Colonic mucosa (tissue), 4 donors: ENCODE measurements at regions not wholly inside any gene's neighbourhood (a gene's known extent, or its start where the extent isn't known, plus 50 kb on each side); places are given as distances from the start of the nearest gene placed in this dataset.

Experiments used
- DNase-seq: peaks from one replicate; pipeline ENCODE4 v3.0.0-alpha.2; 2020
- H3K27ac ChIP-seq: fragments of 200-600 bp; one replicate; pipeline ENCODE4 v1.8.0; 2021
- H3K27me3 ChIP-seq: fragments of 200-600 bp; one replicate; pipeline ENCODE4 v1.8.0; 2021
- H3K36me3 ChIP-seq: fragments of 200-600 bp; one replicate; pipeline ENCODE4 v1.8.0; 2021
- H3K4me1 ChIP-seq: fragments of 200-600 bp; one replicate; pipeline ENCODE4 v1.8.0; 2021; ENCODE audit warnings: mild to moderate bottlenecking
- H3K4me3 ChIP-seq: fragments of 200-600 bp; one replicate; pipeline ENCODE4 v1.8.0; 2021
- H3K9ac ChIP-seq, 2 donors: one replicate each; pipeline ENCODE4 v1.7.0; 2013; ENCODE audit warnings: control low read depth in 2 of 2, low read depth in 2 of 2, low read length in 2 of 2
- H3K9me3 ChIP-seq: fragments of 200-600 bp; one replicate; pipeline ENCODE4 v1.8.0; 2021
- intact Hi-C: fragments of 100-400 bp; cut with DNase I; formaldehyde crosslinking; loops from one replicate; pipeline ENCODE4 v1.14.1; 2022
- TF ChIP-seq, protein P1 (sequence below): fragments of 200-600 bp; IDR thresholded peaks from one replicate; pipeline ENCODE4 v1.8.0; 2022; ENCODE audit warnings: antibody characterized with exemption, mild to moderate bottlenecking
- donor health status: healthy.
- donor health status: DM: no; HTN: no; CAD: no.
- donor health status: DM: no; HTN: no; CAD: no.

DNA sequence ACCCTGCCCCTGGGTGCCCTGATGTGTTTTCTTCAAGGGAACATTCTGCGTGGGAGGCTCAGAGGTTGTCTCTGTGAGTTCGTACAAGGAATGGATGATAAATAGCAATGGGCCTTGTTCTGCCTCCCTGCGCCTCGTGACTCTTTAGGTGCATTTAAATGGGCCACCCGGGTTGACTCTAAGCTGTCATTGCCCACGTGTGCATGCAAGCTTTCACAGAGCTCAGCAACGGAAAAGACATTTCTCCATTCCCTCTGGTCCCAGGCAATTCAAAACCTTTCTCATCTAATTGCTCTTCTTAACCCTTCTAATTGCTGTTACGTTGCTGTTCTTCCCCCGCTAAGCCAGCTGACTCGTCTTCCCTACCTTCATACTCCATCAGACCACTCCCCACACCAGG lies 71.5 kb upstream of the SDK2 start:
- DNase-seq, result no peak
- Histone ChIP-seq H3K4me1 (no peaks in the 10 kb centered on the region), H3K36me3 (no peaks in the 10 kb centered on the region), H3K27me3 (no peaks in the 10 kb centered on the region), H3K9me3 (no peaks in the 10 kb centered on the region), H3K9ac (no peak overlapping the region), H3K27ac (no peak overlapping the region), H3K4me3 (no peak overlapping the region)
- TF ChIP-seq, protein P1, sequence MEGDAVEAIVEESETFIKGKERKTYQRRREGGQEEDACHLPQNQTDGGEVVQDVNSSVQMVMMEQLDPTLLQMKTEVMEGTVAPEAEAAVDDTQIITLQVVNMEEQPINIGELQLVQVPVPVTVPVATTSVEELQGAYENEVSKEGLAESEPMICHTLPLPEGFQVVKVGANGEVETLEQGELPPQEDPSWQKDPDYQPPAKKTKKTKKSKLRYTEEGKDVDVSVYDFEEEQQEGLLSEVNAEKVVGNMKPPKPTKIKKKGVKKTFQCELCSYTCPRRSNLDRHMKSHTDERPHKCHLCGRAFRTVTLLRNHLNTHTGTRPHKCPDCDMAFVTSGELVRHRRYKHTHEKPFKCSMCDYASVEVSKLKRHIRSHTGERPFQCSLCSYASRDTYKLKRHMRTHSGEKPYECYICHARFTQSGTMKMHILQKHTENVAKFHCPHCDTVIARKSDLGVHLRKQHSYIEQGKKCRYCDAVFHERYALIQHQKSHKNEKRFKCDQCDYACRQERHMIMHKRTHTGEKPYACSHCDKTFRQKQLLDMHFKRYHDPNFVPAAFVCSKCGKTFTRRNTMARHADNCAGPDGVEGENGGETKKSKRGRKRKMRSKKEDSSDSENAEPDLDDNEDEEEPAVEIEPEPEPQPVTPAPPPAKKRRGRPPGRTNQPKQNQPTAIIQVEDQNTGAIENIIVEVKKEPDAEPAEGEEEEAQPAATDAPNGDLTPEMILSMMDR, result no peak
- intact Hi-C loops, result no loop called here

DNA sequence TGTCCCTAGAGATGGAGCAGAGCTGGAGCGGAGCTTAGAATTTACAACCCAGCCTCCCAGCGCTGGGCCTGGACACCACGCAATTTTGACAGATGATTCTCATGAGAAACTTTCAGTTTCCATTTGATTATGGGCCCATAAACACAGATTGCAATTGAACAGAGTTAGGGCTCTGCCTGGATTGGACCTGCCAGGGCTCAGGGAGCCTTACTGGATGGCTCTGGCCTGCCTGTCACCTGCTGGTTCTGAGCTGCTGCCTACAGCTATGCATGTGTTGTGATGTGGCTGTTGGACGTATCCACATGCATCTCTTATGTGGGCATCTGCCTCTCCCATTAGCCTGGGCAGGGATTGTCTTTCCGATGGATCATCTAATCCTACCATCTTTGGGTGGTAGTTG lies 73.4 kb upstream of the SDK2 start:
- H3K4me1 ChIP-seq, result no peaks in the 10 kb centered on the region
- H3K9ac ChIP-seq, result no peak overlapping the region
- intact Hi-C loops, result no loop called here
- H3K27ac ChIP-seq, result no peak overlapping the region
- no peak overlapping the region for H3K4me3 ChIP-seq
- no peaks in the 10 kb centered on the region for H3K36me3 ChIP-seq
- H3K9me3 ChIP-seq, result no peaks in the 10 kb centered on the region
- no peaks in the 10 kb centered on the region for H3K27me3 ChIP-seq
- DNase-seq, result no peak
- TF ChIP-seq, protein P1, result no peak

DNA sequence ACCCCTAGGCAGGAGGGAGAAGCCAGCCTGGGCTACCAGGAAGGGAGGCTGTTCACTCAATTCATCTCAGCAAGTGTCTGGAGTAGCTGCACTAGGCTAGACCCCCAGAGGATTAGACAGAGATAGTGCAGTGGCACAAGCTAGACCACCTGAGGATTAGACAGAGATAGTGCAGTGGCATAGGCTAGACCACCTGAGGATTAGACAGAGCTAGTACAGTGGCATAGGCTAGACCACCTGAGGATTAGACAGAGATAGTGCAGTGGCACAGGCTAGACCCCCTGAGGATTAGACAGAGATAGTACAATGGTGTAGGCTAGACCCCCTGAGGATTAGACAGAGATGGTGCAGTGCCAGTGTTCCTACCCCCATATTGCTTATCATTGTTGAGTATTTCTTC lies 74.1 kb upstream of the SDK2 start:
- Histone ChIP-seq H3K27me3 (no peaks in the 10 kb centered on the region), H3K27ac (no peak overlapping the region), H3K4me1 (no peaks in the 10 kb centered on the region), H3K9ac (no peak overlapping the region), H3K9me3 (no peaks in the 10 kb centered on the region), H3K4me3 (no peak overlapping the region), H3K36me3 (no peaks in the 10 kb centered on the region)
- no peak for DNase-seq
- intact Hi-C loops, result no loop called here
- TF ChIP-seq, protein P1, result no peak

DNA sequence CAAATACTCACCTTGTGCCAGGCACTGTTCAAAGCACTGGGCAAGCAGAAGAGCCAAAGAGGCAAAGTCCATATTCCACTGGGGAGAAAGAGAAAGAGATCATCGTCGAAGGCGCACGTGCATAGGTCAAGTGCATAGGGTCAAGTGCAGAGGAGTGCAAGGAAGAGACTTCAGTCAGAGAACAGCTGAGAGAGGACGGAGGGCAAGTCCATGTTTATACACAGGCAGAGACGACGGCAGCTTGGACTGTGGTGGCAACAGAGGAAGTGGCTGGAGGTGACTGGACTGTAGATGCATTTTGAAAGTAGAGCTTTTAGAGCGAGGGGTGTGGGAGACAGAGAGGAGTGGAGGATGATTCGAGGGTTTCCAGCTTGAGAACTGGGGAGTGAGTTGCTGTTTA lies 74.7 kb upstream of the SDK2 start:
- no peaks in the 10 kb centered on the region for H3K27me3 ChIP-seq
- no peak overlapping the region for H3K4me3 ChIP-seq
- intact Hi-C loops, result no loop called here
- no peak overlapping the region for H3K27ac ChIP-seq
- H3K36me3 ChIP-seq, result no peaks in the 10 kb centered on the region
- no peak for DNase-seq
- no peak overlapping the region for H3K9ac ChIP-seq
- H3K9me3 ChIP-seq, result no peaks in the 10 kb centered on the region
- H3K4me1 ChIP-seq, result no peaks in the 10 kb centered on the region
- TF ChIP-seq, protein P1, result no peak

DNA sequence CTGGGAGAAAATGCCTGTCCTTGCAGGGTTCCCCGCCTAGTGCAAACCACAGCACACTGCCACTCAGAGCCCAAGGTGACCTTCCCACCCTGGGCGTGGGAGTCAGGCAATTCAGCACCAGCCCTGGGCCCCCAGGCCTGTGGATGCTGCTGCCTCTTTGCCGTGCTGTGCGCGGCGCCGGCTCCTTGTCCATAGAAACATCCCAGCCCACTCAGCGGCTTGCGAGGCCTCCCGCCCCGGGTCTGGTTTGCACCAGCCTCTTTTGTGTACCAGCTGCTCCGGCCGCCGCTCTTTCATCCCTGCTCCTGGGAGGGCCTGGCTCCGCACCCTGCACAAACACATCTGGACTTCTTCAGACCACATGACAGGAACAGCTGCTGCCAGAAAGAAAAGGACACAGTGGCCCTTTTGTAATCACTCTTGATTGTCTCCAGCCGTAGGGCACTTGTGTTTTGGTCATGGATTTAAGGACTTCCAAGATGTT lies 75.4 kb upstream of the SDK2 start:
- Histone ChIP-seq H3K4me1 (no peaks in the 10 kb centered on the region), H3K4me3 (no peak overlapping the region), H3K27ac (no peak overlapping the region), H3K9me3 (no peaks in the 10 kb centered on the region), H3K36me3 (no peaks in the 10 kb centered on the region), H3K27me3 (no peaks in the 10 kb centered on the region), H3K9ac (no peak overlapping the region)
- DNase-seq, result peak; percentile 25
- TF ChIP-seq, protein P1, result no peak
- intact Hi-C loops, result no loop called here
